Liver (tissue), 8 donors: ENCODE measurements at regions not wholly inside any gene's neighbourhood (a gene's known extent, or its start where the extent isn't known, plus 50 kb on each side); places are given as distances from the start of the nearest gene placed in this dataset.

Source experiments
- DNase-seq: peaks from one replicate; pipeline ENCODE4 v3.0.0-alpha.2; 2017; ENCODE audit warnings: low spot score
- H3K27ac ChIP-seq, 2 donors: one replicate each; pipeline ENCODE4 v1.7.0; 2013; ENCODE audit warnings: inconsistent platforms in 2 of 2, low read length in 2 of 2, control low read depth in 1 of 2, low read depth in 1 of 2, mild to moderate bottlenecking in 1 of 2
- H3K27me3 ChIP-seq, 4 donors: one replicate each; pipeline versions ENCODE4 v1.6.1 to v1.7.0; 2013; ENCODE audit warnings: low read length in 3 of 4, inconsistent platforms in 1 of 4, mild to moderate bottlenecking in 1 of 4, moderate library complexity in 1 of 4; ENCODE audit not compliant: control insufficient read depth in 4 of 4, insufficient read depth in 4 of 4
- H3K36me3 ChIP-seq, 4 donors: one replicate each; pipeline versions ENCODE4 v1.6.1 to v1.7.0; 2013; ENCODE audit warnings: low read length in 3 of 4, mild to moderate bottlenecking in 3 of 4, low read depth in 1 of 4, moderate library complexity in 1 of 4; ENCODE audit not compliant: control insufficient read depth in 4 of 4, insufficient read depth in 3 of 4
- H3K4me1 ChIP-seq, 4 donors: one replicate each; pipeline versions ENCODE4 v1.6.1 to v1.7.0; 2013; ENCODE audit warnings: low read length in 3 of 4, mild to moderate bottlenecking in 3 of 4, moderate library complexity in 1 of 4; ENCODE audit not compliant: control insufficient read depth in 4 of 4, insufficient read depth in 4 of 4
- H3K4me3 ChIP-seq, 3 donors: one replicate each; pipeline versions ENCODE4 v1.6.1 to v1.7.0; 2013; ENCODE audit warnings: low read length in 3 of 3, control low read depth in 1 of 3, low read depth in 1 of 3, mild to moderate bottlenecking in 1 of 3
- H3K9ac ChIP-seq, 2 donors: one replicate each; pipeline ENCODE4 v1.7.0; 2013; ENCODE audit warnings: low read length in 2 of 2, mild to moderate bottlenecking in 2 of 2, moderate library complexity in 2 of 2, control low read depth in 1 of 2, low read depth in 1 of 2
- H3K9me3 ChIP-seq, 4 donors: one replicate each; pipeline versions ENCODE4 v1.6.1 to v1.7.0; 2013; ENCODE audit warnings: low read length in 3 of 4; ENCODE audit not compliant: control insufficient read depth in 4 of 4
- EGR1 ChIP-seq, 2 donors: IDR thresholded peaks; 2 replicates each; pipeline ENCODE4 v1.6.1; 2016 to 2018; ENCODE audit warnings: antibody characterized with exemption in 2 of 2, low read depth in 2 of 2
- FOXA1 ChIP-seq: IDR thresholded peaks from 2 replicates; pipeline ENCODE4 v1.6.1; 2016; ENCODE audit warnings: antibody characterized with exemption
- GABPA ChIP-seq, 2 donors: IDR thresholded peaks in 1 of 2; conservative IDR thresholded peaks in 1 of 2; 2 replicates each; pipeline ENCODE4 v1.6.1; 2016; ENCODE audit warnings: antibody characterized with exemption in 2 of 2, mild to moderate bottlenecking in 1 of 2, moderate library complexity in 1 of 2
- HNF4A ChIP-seq, 2 donors: conservative IDR thresholded peaks; 2 replicates each; pipeline ENCODE4 v1.6.1; 2016; ENCODE audit warnings: antibody characterized with exemption in 2 of 2, mild to moderate bottlenecking in 2 of 2
- HNF4G ChIP-seq: IDR thresholded peaks from 2 replicates; pipeline ENCODE4 v1.6.1; 2016; ENCODE audit warnings: antibody characterized with exemption
- JUND ChIP-seq, 2 donors: IDR thresholded peaks; 2 replicates each; pipeline ENCODE4 v1.6.1; 2016; ENCODE audit warnings: antibody characterized with exemption in 2 of 2
- RAD21 ChIP-seq, 2 donors: IDR thresholded peaks; 2 replicates each; pipeline ENCODE4 v1.6.1; 2016; ENCODE audit warnings: antibody characterized with exemption in 2 of 2, mild to moderate bottlenecking in 2 of 2
- RXRA ChIP-seq, 2 donors: IDR thresholded peaks; 2 replicates each; pipeline ENCODE4 v1.6.1; 2017 to 2018; ENCODE audit warnings: antibody characterized with exemption in 2 of 2, mild to moderate bottlenecking in 1 of 2
- SP1 ChIP-seq: IDR thresholded peaks from 2 replicates; pipeline ENCODE4 v1.6.1; 2018; ENCODE audit warnings: antibody characterized with exemption, mild to moderate bottlenecking
- TAF1 ChIP-seq: conservative IDR thresholded peaks from 2 replicates; pipeline ENCODE4 v1.6.1; 2016; ENCODE audit warnings: antibody characterized with exemption, mild to moderate bottlenecking
- YY1 ChIP-seq: IDR thresholded peaks from 2 replicates; pipeline ENCODE4 v1.6.1; 2016; ENCODE audit warnings: antibody characterized with exemption, mild to moderate bottlenecking
- WGBS: extraction: QIAGEN DNeasy Blood & Tissue Kit; methylation state at CpG from one replicate; pipeline ENCODE4 v1.1.7; 2013; 5-methylcytosine and 5-hydroxymethylcytosine counted together
- TF ChIP-seq, protein P1 (sequence below): IDR thresholded peaks from 2 replicates; pipeline ENCODE4 v1.6.1; 2016; ENCODE audit warnings: antibody characterized with exemption, mild to moderate bottlenecking
- TF ChIP-seq, protein P2 (sequence below): fragments of 150-350 bp; IDR thresholded peaks from 2 replicates; pipeline ENCODE4 v1.5.1; 2017; ENCODE audit warnings: improper control_type of control experiment, low read depth, low read length; ENCODE audit not compliant: missing input control
- TF ChIP-seq, protein P3 (sequence below): IDR thresholded peaks from 2 replicates; pipeline ENCODE4 v1.6.1; 2016; ENCODE audit warnings: antibody characterized with exemption
- TF ChIP-seq, protein P4 (sequence below): IDR thresholded peaks from 2 replicates; pipeline ENCODE4 v1.6.1; 2016; ENCODE audit warnings: antibody characterized with exemption
- TF ChIP-seq, protein P5 (sequence below): IDR thresholded peaks from 2 replicates; pipeline ENCODE4 v1.6.1; 2016; ENCODE audit warnings: antibody characterized with exemption
- donor health status: healthy.
- donor health status: healthy.
- donor health status: healthy.
- donor health status: healthy.
- donor health status: healthy.

DNA sequence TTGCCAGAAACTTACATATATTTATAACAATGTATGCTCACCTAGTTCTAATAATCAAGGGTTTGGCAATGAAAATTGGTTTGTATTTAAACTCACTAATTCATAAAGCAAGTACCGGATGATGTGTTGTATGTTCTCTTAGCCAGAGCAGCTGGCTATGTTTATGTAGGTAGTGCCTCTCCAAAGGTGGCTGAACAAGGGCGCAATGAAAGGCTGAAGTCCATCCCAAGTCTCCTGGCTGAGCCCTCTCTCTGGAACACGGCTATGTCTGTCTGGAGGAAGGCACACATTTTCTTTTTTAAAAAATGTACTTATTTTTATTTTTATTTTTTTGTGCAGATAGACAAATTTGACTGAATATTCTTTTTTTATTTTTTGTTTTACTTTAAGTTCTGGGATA, 141.2 kb upstream of the DAB2 start:
- H3K27me3 ChIP-seq = no peaks in the 10 kb centered on the region
- WGBS = 64% methylated on average over 3 of the region's 3 CpGs
- peaks cover 0 to 8% (median 5%) of the 10 kb centered on the region in 4 donors for H3K4me1 ChIP-seq
- H3K36me3 ChIP-seq = no peaks in the 10 kb centered on the region
- TF ChIP-seq, protein P1, sequence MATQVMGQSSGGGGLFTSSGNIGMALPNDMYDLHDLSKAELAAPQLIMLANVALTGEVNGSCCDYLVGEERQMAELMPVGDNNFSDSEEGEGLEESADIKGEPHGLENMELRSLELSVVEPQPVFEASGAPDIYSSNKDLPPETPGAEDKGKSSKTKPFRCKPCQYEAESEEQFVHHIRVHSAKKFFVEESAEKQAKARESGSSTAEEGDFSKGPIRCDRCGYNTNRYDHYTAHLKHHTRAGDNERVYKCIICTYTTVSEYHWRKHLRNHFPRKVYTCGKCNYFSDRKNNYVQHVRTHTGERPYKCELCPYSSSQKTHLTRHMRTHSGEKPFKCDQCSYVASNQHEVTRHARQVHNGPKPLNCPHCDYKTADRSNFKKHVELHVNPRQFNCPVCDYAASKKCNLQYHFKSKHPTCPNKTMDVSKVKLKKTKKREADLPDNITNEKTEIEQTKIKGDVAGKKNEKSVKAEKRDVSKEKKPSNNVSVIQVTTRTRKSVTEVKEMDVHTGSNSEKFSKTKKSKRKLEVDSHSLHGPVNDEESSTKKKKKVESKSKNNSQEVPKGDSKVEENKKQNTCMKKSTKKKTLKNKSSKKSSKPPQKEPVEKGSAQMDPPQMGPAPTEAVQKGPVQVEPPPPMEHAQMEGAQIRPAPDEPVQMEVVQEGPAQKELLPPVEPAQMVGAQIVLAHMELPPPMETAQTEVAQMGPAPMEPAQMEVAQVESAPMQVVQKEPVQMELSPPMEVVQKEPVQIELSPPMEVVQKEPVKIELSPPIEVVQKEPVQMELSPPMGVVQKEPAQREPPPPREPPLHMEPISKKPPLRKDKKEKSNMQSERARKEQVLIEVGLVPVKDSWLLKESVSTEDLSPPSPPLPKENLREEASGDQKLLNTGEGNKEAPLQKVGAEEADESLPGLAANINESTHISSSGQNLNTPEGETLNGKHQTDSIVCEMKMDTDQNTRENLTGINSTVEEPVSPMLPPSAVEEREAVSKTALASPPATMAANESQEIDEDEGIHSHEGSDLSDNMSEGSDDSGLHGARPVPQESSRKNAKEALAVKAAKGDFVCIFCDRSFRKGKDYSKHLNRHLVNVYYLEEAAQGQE = no peak
- no peak for TF ChIP-seq RXRA (IDR thresholded peaks at IDR 0.05)
- no peak for TF ChIP-seq HNF4G
- TF ChIP-seq SP1 = no peak
- no peak for TF ChIP-seq EGR1 (IDR thresholded peaks at IDR 0.05; ENCODE audit: low read depth in 2 of 2)
- TF ChIP-seq, protein P2, sequence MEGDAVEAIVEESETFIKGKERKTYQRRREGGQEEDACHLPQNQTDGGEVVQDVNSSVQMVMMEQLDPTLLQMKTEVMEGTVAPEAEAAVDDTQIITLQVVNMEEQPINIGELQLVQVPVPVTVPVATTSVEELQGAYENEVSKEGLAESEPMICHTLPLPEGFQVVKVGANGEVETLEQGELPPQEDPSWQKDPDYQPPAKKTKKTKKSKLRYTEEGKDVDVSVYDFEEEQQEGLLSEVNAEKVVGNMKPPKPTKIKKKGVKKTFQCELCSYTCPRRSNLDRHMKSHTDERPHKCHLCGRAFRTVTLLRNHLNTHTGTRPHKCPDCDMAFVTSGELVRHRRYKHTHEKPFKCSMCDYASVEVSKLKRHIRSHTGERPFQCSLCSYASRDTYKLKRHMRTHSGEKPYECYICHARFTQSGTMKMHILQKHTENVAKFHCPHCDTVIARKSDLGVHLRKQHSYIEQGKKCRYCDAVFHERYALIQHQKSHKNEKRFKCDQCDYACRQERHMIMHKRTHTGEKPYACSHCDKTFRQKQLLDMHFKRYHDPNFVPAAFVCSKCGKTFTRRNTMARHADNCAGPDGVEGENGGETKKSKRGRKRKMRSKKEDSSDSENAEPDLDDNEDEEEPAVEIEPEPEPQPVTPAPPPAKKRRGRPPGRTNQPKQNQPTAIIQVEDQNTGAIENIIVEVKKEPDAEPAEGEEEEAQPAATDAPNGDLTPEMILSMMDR = no peak
- TF ChIP-seq YY1 = no peak
- TF ChIP-seq, protein P3, sequence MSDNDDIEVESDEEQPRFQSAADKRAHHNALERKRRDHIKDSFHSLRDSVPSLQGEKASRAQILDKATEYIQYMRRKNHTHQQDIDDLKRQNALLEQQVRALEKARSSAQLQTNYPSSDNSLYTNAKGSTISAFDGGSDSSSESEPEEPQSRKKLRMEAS = no peak
- no peak for TF ChIP-seq HNF4A (conservative IDR thresholded peaks at IDR 0.05)
- H3K9ac ChIP-seq = no peak overlapping the region
- H3K27ac ChIP-seq = no peak overlapping the region
- DNase-seq = no peak
- H3K9me3 ChIP-seq = no peaks in the 10 kb centered on the region
- H3K4me3 ChIP-seq = no peak overlapping the region

DNA sequence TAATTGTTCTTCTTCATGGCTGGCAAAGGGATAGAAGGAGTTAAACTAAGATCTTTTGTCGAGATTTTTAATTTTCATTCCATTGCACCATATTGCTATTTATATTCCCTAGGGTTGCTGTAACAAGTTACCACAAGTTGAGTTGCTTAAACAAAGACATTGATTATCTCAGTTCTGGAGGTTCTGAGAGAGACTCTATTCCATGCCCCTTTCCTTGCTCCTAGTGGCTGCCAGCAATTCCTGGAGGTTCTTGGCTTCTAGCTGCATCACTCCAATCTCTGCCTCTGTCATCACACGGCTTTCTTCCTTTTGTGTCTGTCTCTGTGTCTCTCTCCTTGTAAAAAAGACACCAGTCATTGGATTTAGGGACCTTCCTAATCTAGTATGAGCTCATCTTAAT, 136.6 kb upstream of the DAB2 start:
- H3K4me1 ChIP-seq = no peaks in the 10 kb centered on the region
- TF ChIP-seq FOXA1 (no peak), SP1 (no peak), JUND (IDR thresholded peaks at IDR 0.05) (no peak), GABPA (IDR thresholded peaks at IDR 0.05 in 1 of 2, conservative IDR thresholded peaks at IDR 0.05 in 1 of 2) (no peak), YY1 (no peak), EGR1 (IDR thresholded peaks at IDR 0.05; ENCODE audit: low read depth in 2 of 2) (no peak), HNF4A (conservative IDR thresholded peaks at IDR 0.05) (no peak), TAF1 (no peak), RAD21 (IDR thresholded peaks at IDR 0.05) (no peak), RXRA (IDR thresholded peaks at IDR 0.05) (no peak), HNF4G (no peak)
- TF ChIP-seq, protein P1 = no peak
- TF ChIP-seq, protein P2 = no peak
- TF ChIP-seq, protein P4, sequence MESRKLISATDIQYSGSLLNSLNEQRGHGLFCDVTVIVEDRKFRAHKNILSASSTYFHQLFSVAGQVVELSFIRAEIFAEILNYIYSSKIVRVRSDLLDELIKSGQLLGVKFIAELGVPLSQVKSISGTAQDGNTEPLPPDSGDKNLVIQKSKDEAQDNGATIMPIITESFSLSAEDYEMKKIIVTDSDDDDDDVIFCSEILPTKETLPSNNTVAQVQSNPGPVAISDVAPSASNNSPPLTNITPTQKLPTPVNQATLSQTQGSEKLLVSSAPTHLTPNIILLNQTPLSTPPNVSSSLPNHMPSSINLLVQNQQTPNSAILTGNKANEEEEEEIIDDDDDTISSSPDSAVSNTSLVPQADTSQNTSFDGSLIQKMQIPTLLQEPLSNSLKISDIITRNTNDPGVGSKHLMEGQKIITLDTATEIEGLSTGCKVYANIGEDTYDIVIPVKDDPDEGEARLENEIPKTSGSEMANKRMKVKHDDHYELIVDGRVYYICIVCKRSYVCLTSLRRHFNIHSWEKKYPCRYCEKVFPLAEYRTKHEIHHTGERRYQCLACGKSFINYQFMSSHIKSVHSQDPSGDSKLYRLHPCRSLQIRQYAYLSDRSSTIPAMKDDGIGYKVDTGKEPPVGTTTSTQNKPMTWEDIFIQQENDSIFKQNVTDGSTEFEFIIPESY = no peak
- TF ChIP-seq, protein P3 = no peak
- TF ChIP-seq, protein P5, sequence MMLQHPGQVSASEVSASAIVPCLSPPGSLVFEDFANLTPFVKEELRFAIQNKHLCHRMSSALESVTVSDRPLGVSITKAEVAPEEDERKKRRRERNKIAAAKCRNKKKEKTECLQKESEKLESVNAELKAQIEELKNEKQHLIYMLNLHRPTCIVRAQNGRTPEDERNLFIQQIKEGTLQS = no peak
- no peak overlapping the region for H3K27ac ChIP-seq
- DNase-seq = no peak
- H3K36me3 ChIP-seq = no peaks in the 10 kb centered on the region
- 75% methylated on average over 2 of the region's 2 CpGs for WGBS
- H3K27me3 ChIP-seq = no peaks in the 10 kb centered on the region
- H3K9me3 ChIP-seq = no peaks in the 10 kb centered on the region
- H3K4me3 ChIP-seq = no peak overlapping the region
- no peak overlapping the region for H3K9ac ChIP-seq
